Fibroblast of the aortic adventitia (primary cell): ENCODE measurements at regions not wholly inside any gene's neighbourhood (a gene's known extent, or its start where the extent isn't known, plus 50 kb on each side); places are given as distances from the start of the nearest gene placed in this dataset.

Experiments
- DNase-seq: peaks from one replicate; pipeline ENCODE4 v3.0.0-alpha.2; 2010; ENCODE audit warnings: low read depth
- H3K4me3 ChIP-seq: 2 replicates; pipeline ENCODE4 v1.5.1; 2011; ENCODE audit warnings: low read depth, mild to moderate bottlenecking, control low read depth, low read length, moderate library complexity
- CTCF ChIP-seq: IDR thresholded peaks from 2 replicates; pipeline ENCODE4 v1.5.1; 2011; ENCODE audit warnings: mild to moderate bottlenecking, low read length, control low read depth, inconsistent platforms; ENCODE audit not compliant: insufficient read depth

GRCh38 chr13:30359991-30360390 lies 52.6 kb upstream of the KATNAL1 start:
- no peak for DNase-seq
- TF ChIP-seq CTCF = no peak

GRCh38 chr13:30360586-30360985 lies 53.2 kb upstream of the KATNAL1 start:
- TF ChIP-seq CTCF = no peak
- DNase-seq = no peak

More at GRCh38 chr13:30359991-30360390, 52.6 kb upstream of the KATNAL1 start:
- H3K4me3 ChIP-seq = no peak overlapping the region

DNA sequence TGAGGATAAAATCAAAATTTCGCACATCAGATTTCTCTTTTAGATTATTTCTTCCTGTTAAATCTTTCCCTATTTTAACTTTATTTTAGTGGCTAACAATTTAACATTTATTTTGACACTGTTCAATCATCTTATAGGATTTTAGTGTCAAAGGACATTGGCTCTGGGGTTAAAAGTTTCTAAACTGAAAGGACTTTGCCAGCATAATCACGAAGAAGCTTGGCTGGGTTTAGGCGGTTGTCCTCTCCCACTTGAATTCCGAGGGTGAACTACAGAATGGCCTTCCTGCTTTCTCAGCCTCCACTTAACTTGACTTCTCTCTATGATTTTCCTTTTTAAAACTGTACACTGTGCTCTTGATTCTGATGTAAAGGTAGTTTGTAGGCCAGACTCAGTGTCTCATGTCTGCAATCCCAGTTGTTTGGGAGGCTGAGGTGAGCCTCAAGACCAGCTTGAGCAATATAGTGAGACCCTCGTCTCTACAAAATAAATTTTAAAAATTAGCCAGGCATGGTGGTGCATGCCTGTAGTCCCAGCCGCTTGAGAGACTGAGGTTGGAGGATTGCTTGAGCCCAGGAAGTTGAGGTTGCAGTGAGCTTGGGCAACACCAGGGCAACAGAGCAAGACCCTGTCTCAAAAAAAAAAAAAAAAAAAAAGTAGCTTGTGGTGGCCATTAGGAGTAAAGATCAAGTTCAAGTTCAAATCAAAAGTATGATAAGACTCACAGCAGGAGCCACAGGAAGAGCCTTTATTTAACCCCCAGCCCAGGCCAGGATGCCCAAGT lies 54.8 kb upstream of the KATNAL1 start:
- no peak overlapping the region for H3K4me3 ChIP-seq
- TF ChIP-seq CTCF = no peak
- DNase-seq = no peak

More at GRCh38 chr13:30360586-30360985, 53.2 kb upstream of the KATNAL1 start:
- H3K4me3 ChIP-seq = no peak overlapping the region

GRCh38 chr13:30362869-30363268 lies 55.5 kb upstream of the KATNAL1 start:
- TF ChIP-seq CTCF = no peak
- peak; percentile 51 for DNase-seq

GRCh38 chr13:30363725-30364124 lies 56.4 kb upstream of the KATNAL1 start:
- H3K4me3 ChIP-seq = no peak overlapping the region
- TF ChIP-seq CTCF = no peak
- DNase-seq = no peak

More at GRCh38 chr13:30362869-30363268, 55.5 kb upstream of the KATNAL1 start:
- H3K4me3 ChIP-seq = no peak overlapping the region

GRCh38 chr13:30364133-30364532 lies 56.8 kb upstream of the KATNAL1 start:
- peak; percentile 45 for DNase-seq
- no peak overlapping the region for H3K4me3 ChIP-seq
- no peak for TF ChIP-seq CTCF
